Mammary epithelial cell (primary cell): ENCODE measurements at regions not wholly inside any gene's neighbourhood (a gene's known extent, or its start where the extent isn't known, plus 50 kb on each side); places are given as distances from the start of the nearest gene placed in this dataset.

Experiments used
- EZH2 ChIP-seq: IDR thresholded peaks from 2 replicates; pipeline ENCODE4 v1.6.1; 2012; ENCODE audit warnings: low read length, inconsistent platforms, borderline replicate concordance
- TF ChIP-seq, protein P1 (sequence below), 2 donors: IDR thresholded peaks in 1 of 2; conservative IDR thresholded peaks in 1 of 2; 2 replicates each; pipeline ENCODE4 v1.5.1; 2011 to 2012; ENCODE audit warnings: inconsistent platforms in 2 of 2, low read length in 2 of 2, mild to moderate bottlenecking in 2 of 2, control low read depth in 1 of 2, low read depth in 1 of 2; ENCODE audit not compliant: insufficient read depth in 1 of 2; ENCODE audit errors: extremely low read depth in 1 of 2

DNA sequence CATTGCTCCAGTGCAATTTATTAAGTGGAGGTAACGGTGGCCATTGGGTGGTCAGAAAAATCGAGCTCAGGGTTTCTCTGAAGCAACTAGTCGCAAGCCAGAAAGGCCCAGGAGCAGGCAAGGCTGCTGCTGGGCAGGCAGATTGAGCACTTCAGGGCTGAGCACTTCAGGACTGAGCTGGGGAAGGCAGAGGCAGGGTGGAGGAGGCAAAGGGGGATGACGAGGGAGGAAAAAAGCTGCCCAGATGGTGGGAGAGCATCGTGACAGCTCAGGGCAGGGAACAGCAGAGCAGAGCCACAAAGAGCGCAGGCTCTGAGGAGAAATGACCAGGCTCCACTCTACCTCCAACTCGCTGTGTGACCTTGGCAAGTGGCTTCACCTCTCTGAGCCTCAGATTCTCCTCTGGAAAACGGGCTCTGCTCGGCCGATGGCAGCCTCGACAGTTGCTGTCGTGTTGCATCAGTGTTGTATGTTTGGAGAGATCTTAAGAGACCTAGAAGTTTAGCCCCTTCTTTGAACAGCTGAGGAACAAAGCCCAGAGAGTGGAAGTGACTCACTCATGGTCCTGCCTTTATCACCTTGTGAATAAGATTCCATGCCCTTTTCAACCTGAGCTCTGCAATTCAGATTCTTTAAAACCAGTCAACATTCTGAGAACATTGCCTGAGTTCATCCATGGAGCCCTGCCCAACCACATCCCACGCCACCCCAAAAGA lies 141.4 kb downstream of the SYF2 start:
- TF ChIP-seq, protein P1, sequence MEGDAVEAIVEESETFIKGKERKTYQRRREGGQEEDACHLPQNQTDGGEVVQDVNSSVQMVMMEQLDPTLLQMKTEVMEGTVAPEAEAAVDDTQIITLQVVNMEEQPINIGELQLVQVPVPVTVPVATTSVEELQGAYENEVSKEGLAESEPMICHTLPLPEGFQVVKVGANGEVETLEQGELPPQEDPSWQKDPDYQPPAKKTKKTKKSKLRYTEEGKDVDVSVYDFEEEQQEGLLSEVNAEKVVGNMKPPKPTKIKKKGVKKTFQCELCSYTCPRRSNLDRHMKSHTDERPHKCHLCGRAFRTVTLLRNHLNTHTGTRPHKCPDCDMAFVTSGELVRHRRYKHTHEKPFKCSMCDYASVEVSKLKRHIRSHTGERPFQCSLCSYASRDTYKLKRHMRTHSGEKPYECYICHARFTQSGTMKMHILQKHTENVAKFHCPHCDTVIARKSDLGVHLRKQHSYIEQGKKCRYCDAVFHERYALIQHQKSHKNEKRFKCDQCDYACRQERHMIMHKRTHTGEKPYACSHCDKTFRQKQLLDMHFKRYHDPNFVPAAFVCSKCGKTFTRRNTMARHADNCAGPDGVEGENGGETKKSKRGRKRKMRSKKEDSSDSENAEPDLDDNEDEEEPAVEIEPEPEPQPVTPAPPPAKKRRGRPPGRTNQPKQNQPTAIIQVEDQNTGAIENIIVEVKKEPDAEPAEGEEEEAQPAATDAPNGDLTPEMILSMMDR (conservative IDR thresholded peaks at IDR 0.05 in 1 of 2, IDR thresholded peaks at IDR 0.05 in 1 of 2; ENCODE audit: extremely low read depth in 1 of 2, insufficient read depth in 1 of 2, low read depth in 1 of 2, low read length in 2 of 2), result no peak
- no peak for TF ChIP-seq EZH2
